Parathyroid adenoma (tissue), 2 donors: ENCODE measurements at regions not wholly inside any gene's neighbourhood (a gene's known extent, or its start where the extent isn't known, plus 50 kb on each side); places are given as distances from the start of the nearest gene placed in this dataset.

Experiments
- H2AFZ ChIP-seq: fragments of 300-600 bp; sonication (generic); one replicate; pipeline ENCODE4 v1.7.0; 2017; ENCODE audit warnings: antibody characterized with exemption, mild to moderate bottlenecking
- H3K27ac ChIP-seq: fragments of 300-600 bp; sonication (generic); one replicate; pipeline ENCODE4 v1.7.0; 2017
- H3K27me3 ChIP-seq: fragments of 300-600 bp; sonication (generic); one replicate; pipeline ENCODE4 v1.7.0; 2017; ENCODE audit warnings: low read length; ENCODE audit not compliant: control insufficient read depth, insufficient read depth
- H3K36me3 ChIP-seq: fragments of 300-600 bp; sonication (generic); one replicate; pipeline ENCODE4 v1.7.0; 2017; ENCODE audit warnings: low read length; ENCODE audit not compliant: control insufficient read depth, insufficient read depth
- H3K4me1 ChIP-seq: fragments of 300-600 bp; sonication (generic); one replicate; pipeline ENCODE4 v1.7.0; 2017; ENCODE audit warnings: control low read depth
- H3K4me2 ChIP-seq: fragments of 300-600 bp; sonication (generic); one replicate; pipeline ENCODE4 v1.7.0; 2017; ENCODE audit warnings: low read length
- H3K4me3 ChIP-seq: fragments of 300-600 bp; sonication (generic); one replicate; pipeline ENCODE4 v1.7.0; 2017; ENCODE audit warnings: low read depth, low read length
- H3K79me2 ChIP-seq: fragments of 300-600 bp; sonication (generic); one replicate; pipeline ENCODE4 v1.7.0; 2017; ENCODE audit warnings: control low read depth
- H3K9ac ChIP-seq: fragments of 300-600 bp; sonication (generic); one replicate; pipeline ENCODE4 v1.7.0; 2017; ENCODE audit warnings: mild to moderate bottlenecking
- H3K9me3 ChIP-seq: fragments of 300-600 bp; sonication (generic); one replicate; pipeline ENCODE4 v1.7.0; 2017; ENCODE audit warnings: low read length; ENCODE audit not compliant: control insufficient read depth
- TF ChIP-seq, protein P1 (sequence below): fragments of 300-600 bp; sonication (generic); IDR thresholded peaks from one replicate; pipeline ENCODE4 v1.7.0; 2017; ENCODE audit warnings: antibody characterized with exemption, mild to moderate bottlenecking
- donor health status: primary hyperparathyroidism.

DNA sequence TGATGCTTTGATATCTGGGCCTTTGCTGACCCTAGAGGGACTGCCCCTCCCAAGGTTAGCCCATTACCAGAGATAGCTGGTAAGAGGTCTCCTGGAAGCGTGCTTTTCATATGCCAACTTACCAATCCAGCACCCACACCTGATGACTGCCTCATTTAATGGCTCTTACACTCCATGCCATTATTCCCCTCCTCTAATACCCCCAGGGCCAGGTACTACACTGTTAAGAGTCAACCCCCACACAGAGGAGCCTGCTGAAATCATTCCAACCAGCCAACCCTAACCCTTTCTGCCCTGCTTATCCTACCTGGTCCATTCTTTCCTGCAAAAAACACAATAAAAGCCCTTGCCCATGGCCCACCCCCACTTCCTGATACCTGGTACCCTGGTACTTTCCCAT is 736.8 kb upstream of the SLC35B3 start:
- H3K79me2 ChIP-seq: no peaks in the 10 kb centered on the region
- H3K4me2 ChIP-seq: no peak overlapping the region
- no peaks in the 10 kb centered on the region for H3K9me3 ChIP-seq

DNA sequence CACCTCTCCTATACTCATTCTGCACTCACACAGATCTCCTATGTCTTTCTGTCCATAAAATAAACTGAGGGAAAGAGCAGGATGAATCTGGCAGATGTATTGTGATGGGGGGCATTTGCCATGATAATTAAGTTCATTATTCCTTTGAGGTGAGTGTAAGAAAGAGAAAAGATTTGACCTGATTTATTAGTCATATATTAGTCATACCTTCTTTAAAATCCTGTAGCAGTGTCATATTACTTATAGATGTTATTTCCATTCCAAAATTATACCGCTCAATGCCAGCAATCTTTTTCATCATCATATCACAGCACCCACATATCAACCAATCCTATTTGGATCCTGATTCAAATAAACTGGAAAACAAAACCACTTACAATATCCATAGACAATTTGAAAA is 733.3 kb upstream of the SLC35B3 start:
- H3K36me3 ChIP-seq: no peaks in the 10 kb centered on the region
- H3K27me3 ChIP-seq: no peaks in the 10 kb centered on the region
- H3K4me2 ChIP-seq: no peak overlapping the region
- H3K9me3 ChIP-seq: no peaks in the 10 kb centered on the region
- H3K79me2 ChIP-seq: no peaks in the 10 kb centered on the region
- H3K9ac ChIP-seq: no peak overlapping the region
- TF ChIP-seq, protein P1, sequence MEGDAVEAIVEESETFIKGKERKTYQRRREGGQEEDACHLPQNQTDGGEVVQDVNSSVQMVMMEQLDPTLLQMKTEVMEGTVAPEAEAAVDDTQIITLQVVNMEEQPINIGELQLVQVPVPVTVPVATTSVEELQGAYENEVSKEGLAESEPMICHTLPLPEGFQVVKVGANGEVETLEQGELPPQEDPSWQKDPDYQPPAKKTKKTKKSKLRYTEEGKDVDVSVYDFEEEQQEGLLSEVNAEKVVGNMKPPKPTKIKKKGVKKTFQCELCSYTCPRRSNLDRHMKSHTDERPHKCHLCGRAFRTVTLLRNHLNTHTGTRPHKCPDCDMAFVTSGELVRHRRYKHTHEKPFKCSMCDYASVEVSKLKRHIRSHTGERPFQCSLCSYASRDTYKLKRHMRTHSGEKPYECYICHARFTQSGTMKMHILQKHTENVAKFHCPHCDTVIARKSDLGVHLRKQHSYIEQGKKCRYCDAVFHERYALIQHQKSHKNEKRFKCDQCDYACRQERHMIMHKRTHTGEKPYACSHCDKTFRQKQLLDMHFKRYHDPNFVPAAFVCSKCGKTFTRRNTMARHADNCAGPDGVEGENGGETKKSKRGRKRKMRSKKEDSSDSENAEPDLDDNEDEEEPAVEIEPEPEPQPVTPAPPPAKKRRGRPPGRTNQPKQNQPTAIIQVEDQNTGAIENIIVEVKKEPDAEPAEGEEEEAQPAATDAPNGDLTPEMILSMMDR: no peak
- no peaks in the 10 kb centered on the region for H3K4me1 ChIP-seq
- H2AFZ ChIP-seq: no peak overlapping the region
- H3K27ac ChIP-seq: no peak overlapping the region
- no peak overlapping the region for H3K4me3 ChIP-seq

More for the DNA sequence above, 736.8 kb upstream of the SLC35B3 start:
- H3K4me3 ChIP-seq: no peak overlapping the region
- H3K4me1 ChIP-seq: no peaks in the 10 kb centered on the region
- H3K27ac ChIP-seq: no peak overlapping the region
- H3K9ac ChIP-seq: no peak overlapping the region
- H3K27me3 ChIP-seq: no peaks in the 10 kb centered on the region
- TF ChIP-seq, protein P1: no peak
- H3K36me3 ChIP-seq: no peaks in the 10 kb centered on the region
- H2AFZ ChIP-seq: no peak overlapping the region

DNA sequence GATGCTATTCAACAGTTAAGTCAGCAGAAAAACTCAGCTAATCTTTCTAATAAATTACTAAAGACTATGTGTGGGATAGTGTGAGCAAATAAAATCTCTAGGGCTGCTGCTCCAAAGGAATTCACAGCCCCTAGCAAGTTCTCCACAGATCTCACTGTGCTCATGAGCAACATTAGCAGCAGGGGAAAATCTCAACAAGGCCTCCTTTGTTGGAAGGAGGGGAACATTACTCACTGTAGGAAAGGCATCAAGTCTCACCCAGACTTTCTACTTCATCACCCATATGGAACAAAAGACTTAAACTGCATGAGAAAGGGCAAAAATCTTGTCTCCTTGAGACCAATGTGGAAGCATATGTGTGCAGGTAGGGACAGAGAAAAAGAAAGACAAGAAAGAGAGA is 726.4 kb upstream of the SLC35B3 start:
- Histone ChIP-seq H3K36me3 (peaks cover 3% of the 10 kb centered on the region), H3K27ac (no peak overlapping the region), H3K4me3 (no peak overlapping the region), H3K4me2 (no peak overlapping the region), H3K79me2 (no peaks in the 10 kb centered on the region), H3K9me3 (no peaks in the 10 kb centered on the region), H3K27me3 (no peaks in the 10 kb centered on the region), H3K4me1 (no peaks in the 10 kb centered on the region), H3K9ac (no peak overlapping the region), H2AFZ (no peak overlapping the region)
- TF ChIP-seq, protein P1: no peak

DNA sequence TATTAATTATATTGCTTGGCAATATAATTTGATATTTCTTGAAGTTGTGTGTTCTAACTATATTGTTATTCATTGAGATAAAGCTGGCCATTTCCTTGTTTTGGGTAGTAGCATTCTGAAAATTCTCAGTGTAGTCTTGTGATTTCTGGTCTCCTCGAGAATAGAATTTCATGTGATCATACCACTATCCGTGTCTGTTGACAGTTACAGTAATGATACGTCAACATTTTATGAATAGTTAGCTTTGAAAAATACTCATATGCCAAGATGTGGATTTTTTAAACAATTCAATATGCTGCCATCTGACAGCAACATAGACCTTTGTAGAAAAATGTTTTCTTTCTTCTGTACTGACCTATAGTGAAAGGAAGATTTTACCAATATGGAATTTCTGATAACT is 723.7 kb upstream of the SLC35B3 start:
- Histone ChIP-seq H3K9ac (no peak overlapping the region), H3K4me1 (no peaks in the 10 kb centered on the region), H3K9me3 (no peaks in the 10 kb centered on the region), H3K79me2 (no peaks in the 10 kb centered on the region), H3K27ac (no peak overlapping the region), H3K27me3 (no peaks in the 10 kb centered on the region), H3K4me2 (no peak overlapping the region), H3K36me3 (peaks cover 3% of the 10 kb centered on the region), H3K4me3 (no peak overlapping the region), H2AFZ (no peak overlapping the region)
- TF ChIP-seq, protein P1: no peak

DNA sequence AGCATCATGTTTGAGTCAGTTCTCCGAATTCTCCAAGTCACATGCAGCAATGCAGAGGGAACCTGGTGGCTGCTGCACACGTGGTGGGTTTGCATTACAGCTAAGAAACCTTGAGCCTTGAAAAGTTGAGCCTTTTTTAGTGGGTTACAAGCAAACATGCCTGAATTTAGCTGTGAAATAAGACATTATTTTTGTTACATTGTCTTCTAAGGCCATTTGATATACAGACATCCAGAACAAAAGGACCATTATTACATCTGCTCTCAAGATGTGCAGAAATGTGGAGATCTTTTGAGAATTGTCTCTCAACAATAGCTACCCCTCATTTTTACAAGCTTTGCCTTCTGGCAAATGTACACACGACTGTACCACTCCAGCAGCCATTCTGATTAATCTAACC is 720.5 kb upstream of the SLC35B3 start:
- TF ChIP-seq, protein P1: no peak
- H3K9me3 ChIP-seq: no peaks in the 10 kb centered on the region
- no peaks in the 10 kb centered on the region for H3K79me2 ChIP-seq
- H3K36me3 ChIP-seq: no peaks in the 10 kb centered on the region
- H3K4me1 ChIP-seq: no peaks in the 10 kb centered on the region
- no peak overlapping the region for H3K9ac ChIP-seq
- no peak overlapping the region for H3K4me2 ChIP-seq
- H3K27me3 ChIP-seq: no peaks in the 10 kb centered on the region
- no peak overlapping the region for H2AFZ ChIP-seq
- H3K27ac ChIP-seq: no peak overlapping the region
- no peak overlapping the region for H3K4me3 ChIP-seq
